ENCODE measurements at regions not wholly inside any gene's neighbourhood (a gene's known extent, or its start where the extent isn't known, plus 50 kb on each side); places are given as distances from the start of the nearest gene placed in this dataset.

DNA sequence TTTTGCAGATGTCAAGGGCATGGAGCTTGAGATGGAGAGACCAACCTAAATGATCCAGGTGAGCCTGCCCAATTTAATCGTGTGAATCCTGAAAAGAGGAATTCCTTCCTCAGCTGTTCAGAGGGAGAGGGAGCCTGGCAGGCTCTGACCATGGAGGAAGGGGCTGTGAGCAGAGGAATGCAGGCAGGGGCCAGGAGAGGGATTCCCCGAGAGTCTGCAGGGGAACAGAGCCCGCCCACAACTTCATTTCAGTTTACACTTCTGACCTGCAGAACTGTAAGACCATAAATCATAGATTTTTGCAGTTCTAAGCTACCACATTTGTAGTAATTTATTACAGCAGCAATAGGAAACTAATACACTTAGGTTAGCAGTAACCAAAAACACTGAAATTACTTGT is 164.1 kb downstream of the TBXT start:
- Histone ChIP-seq H3K9me3 (ENCODE audit: control insufficient read depth in 2 of 3, low read length in 3 of 3) (no peaks in the 10 kb centered on the region), H3K4me3 (ENCODE audit: low read length) (no peak overlapping the region), H3K27ac (ENCODE audit: low read depth, low read length) (no peak overlapping the region), H3K4me1 (ENCODE audit: control insufficient read depth in 2 of 2, insufficient read depth in 2 of 2, low read length in 2 of 2) (no peaks in the 10 kb centered on the region), H3K27me3 (ENCODE audit: control insufficient read depth in 2 of 2, insufficient read depth in 2 of 2, low read length in 2 of 2) (no peaks in the 10 kb centered on the region), H3K36me3 (ENCODE audit: control insufficient read depth in 2 of 3, insufficient read depth in 3 of 3, low read length in 3 of 3) (no peaks in the 10 kb centered on the region)
- ChIA-PET POLR2A (no interaction called here), CTCF (no interaction called here)
- H3K9me3 Mint-ChIP-seq: peaks cover 0 to 2% (median 0%) of the 10 kb centered on the region in 11 donors
- no peak overlapping the region for H3K4me3 Mint-ChIP-seq
- peaks cover 40 to 67% (median 53%) of the 10 kb centered on the region in 5 donors for H3K27me3 Mint-ChIP-seq
- H3K36me3 Mint-ChIP-seq: peaks cover 0 to 9% (median 0%) of the 10 kb centered on the region in 5 donors
- H3K4me1 Mint-ChIP-seq: peaks cover 0 to 12% (median 4%) of the 10 kb centered on the region in 7 donors
- intact Hi-C loops (cut with micrococcal nuclease): no loop called here
- DNase-seq (no peak), ATAC-seq (no peak)
- H3K27ac Mint-ChIP-seq: no peak overlapping the region

- intact Hi-C loops (cut with micrococcal nuclease): no loop called here
- CTCF ChIA-PET: no interaction called here
- H3K27me3 Mint-ChIP-seq: peaks cover 21 to 50% (median 43%) of the 10 kb centered on the region in 5 donors
- H3K27ac ChIP-seq (ENCODE audit: low read depth, low read length): no peak overlapping the region
- ATAC-seq (no peak), DNase-seq (no peak)
- H3K4me1 ChIP-seq (ENCODE audit: control insufficient read depth in 2 of 2, insufficient read depth in 2 of 2, low read length in 2 of 2): no peaks in the 10 kb centered on the region
- H3K27me3 ChIP-seq (ENCODE audit: control insufficient read depth in 2 of 2, insufficient read depth in 2 of 2, low read length in 2 of 2): no peaks in the 10 kb centered on the region
- peaks cover 0 to 4% (median 0%) of the 10 kb centered on the region in 5 donors for H3K36me3 Mint-ChIP-seq
- POLR2A ChIA-PET: no interaction called here
- H3K4me3 ChIP-seq (ENCODE audit: low read length): no peak overlapping the region
- peaks cover 0 to 3% (median 0%) of the 10 kb centered on the region in 7 donors for H3K4me1 Mint-ChIP-seq
- no peak overlapping the region for H3K27ac Mint-ChIP-seq
- H3K4me3 Mint-ChIP-seq: no peak overlapping the region
- H3K9me3 ChIP-seq (ENCODE audit: control insufficient read depth in 2 of 3, low read length in 3 of 3): no peaks in the 10 kb centered on the region
- no peaks in the 10 kb centered on the region for H3K36me3 ChIP-seq (ENCODE audit: control insufficient read depth in 2 of 3, insufficient read depth in 3 of 3, low read length in 3 of 3)
- peaks cover 0 to 4% (median 0%) of the 10 kb centered on the region in 11 donors for H3K9me3 Mint-ChIP-seq
Measured at GRCh38 chr6:166001359-166001758, 166.3 kb downstream of the TBXT start.

DNA sequence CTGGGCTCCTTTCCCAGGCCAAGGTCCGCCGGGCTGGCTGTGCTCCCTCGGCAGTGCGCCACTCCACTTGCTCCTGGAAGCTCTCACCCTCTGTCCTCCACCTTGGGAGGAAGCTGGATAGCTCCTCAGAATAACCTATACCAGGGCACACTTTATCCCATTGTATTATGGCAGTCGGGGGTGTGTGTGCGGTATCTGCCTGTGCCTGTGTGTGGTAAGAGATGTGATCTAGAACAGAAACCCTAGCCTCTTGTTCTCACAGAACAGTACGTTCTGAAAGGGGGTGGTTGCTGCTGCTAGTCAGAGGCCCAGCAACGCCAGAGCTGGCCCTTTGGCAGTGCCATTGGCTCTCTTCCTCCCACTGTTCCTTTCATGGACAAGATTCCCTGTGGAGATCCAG is 168.4 kb downstream of the TBXT start:
- no peak overlapping the region for H3K27ac Mint-ChIP-seq
- CTCF ChIA-PET: no interaction called here

GRCh38 chr6:165998072-165998471 is 169.6 kb downstream of the TBXT start:
- no peaks in the 10 kb centered on the region for H3K36me3 ChIP-seq (ENCODE audit: control insufficient read depth in 2 of 3, insufficient read depth in 3 of 3, low read length in 3 of 3)
- no peak overlapping the region for H3K27ac Mint-ChIP-seq
- DNase-seq (no peak), ATAC-seq (no peak)
- H3K4me3 ChIP-seq (ENCODE audit: low read length): no peak overlapping the region
- peaks cover 0 to 2% (median 0%) of the 10 kb centered on the region in 11 donors for H3K9me3 Mint-ChIP-seq
- no peaks in the 10 kb centered on the region for H3K4me1 ChIP-seq (ENCODE audit: control insufficient read depth in 2 of 2, insufficient read depth in 2 of 2, low read length in 2 of 2)
- no peaks in the 10 kb centered on the region for H3K27me3 ChIP-seq (ENCODE audit: control insufficient read depth in 2 of 2, insufficient read depth in 2 of 2, low read length in 2 of 2)
- H3K27ac ChIP-seq (ENCODE audit: low read depth, low read length): no peak overlapping the region
- peaks cover 0 to 2% (median 0%) of the 10 kb centered on the region in 7 donors for H3K4me1 Mint-ChIP-seq
- ChIA-PET POLR2A (no interaction called here), CTCF (no interaction called here)
- intact Hi-C loops (cut with micrococcal nuclease): no loop called here
- peaks cover 0 to 29% (median 16%) of the 10 kb centered on the region in 5 donors for H3K27me3 Mint-ChIP-seq
- no peaks in the 10 kb centered on the region for H3K9me3 ChIP-seq (ENCODE audit: control insufficient read depth in 2 of 3, low read length in 3 of 3)
- peaks cover 0 to 4% (median 0%) of the 10 kb centered on the region in 5 donors for H3K36me3 Mint-ChIP-seq
- H3K4me3 Mint-ChIP-seq: no peak overlapping the region

More for the DNA sequence above, 168.4 kb downstream of the TBXT start:
- intact Hi-C loops (cut with micrococcal nuclease): no loop called here
- Histone ChIP-seq H3K27ac (ENCODE audit: low read depth, low read length) (no peak overlapping the region), H3K4me3 (ENCODE audit: low read length) (no peak overlapping the region), H3K27me3 (ENCODE audit: control insufficient read depth in 2 of 2, insufficient read depth in 2 of 2, low read length in 2 of 2) (no peaks in the 10 kb centered on the region), H3K4me1 (ENCODE audit: control insufficient read depth in 2 of 2, insufficient read depth in 2 of 2, low read length in 2 of 2) (no peaks in the 10 kb centered on the region), H3K36me3 (ENCODE audit: control insufficient read depth in 2 of 3, insufficient read depth in 3 of 3, low read length in 3 of 3) (no peaks in the 10 kb centered on the region), H3K9me3 (ENCODE audit: control insufficient read depth in 2 of 3, low read length in 3 of 3) (no peaks in the 10 kb centered on the region)
- Mint-ChIP-seq H3K9me3 (peaks cover 0 to 4% (median 0%) of the 10 kb centered on the region in 11 donors), H3K4me3 (no peak overlapping the region), H3K27me3 (peaks cover 6 to 38% (median 28%) of the 10 kb centered on the region in 5 donors), H3K36me3 (peaks cover 0 to 4% (median 0%) of the 10 kb centered on the region in 5 donors), H3K4me1 (peaks cover 0 to 2% (median 0%) of the 10 kb centered on the region in 7 donors)
- POLR2A ChIA-PET: no interaction called here
- ATAC-seq (no peak), DNase-seq (no peak)

DNA sequence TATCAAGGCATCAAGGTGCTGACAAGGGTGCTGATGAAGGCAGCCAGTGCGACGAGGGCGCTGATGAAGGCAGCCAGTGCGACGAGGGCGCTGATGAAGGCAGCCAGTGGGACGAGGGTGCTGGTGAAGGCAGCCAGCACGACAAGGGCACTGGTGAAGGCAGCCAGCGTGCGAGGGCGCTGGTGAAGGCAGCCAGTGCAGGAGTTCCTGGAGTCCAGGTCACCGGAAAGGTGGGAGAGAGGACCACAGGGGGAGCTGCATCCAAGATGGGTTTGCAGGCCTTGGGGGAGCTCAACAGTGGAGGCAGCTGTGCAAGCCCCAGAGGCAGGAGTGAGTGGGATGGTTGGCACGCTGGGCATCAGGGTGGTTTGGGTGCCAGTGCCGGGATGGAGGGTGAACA is 176.3 kb downstream of the TBXT start:
- H3K27me3 ChIP-seq (ENCODE audit: control insufficient read depth in 2 of 2, insufficient read depth in 2 of 2, low read length in 2 of 2): no peaks in the 10 kb centered on the region
- peaks cover 35 to 45% (median 37%) of the 10 kb centered on the region in 5 donors for H3K27me3 Mint-ChIP-seq
- no peak overlapping the region for H3K4me3 Mint-ChIP-seq
- intact Hi-C loops (cut with micrococcal nuclease): no loop called here
- H3K4me1 Mint-ChIP-seq: peaks cover 6 to 19% (median 16%) of the 10 kb centered on the region in 7 donors
- no peaks in the 10 kb centered on the region for H3K4me1 ChIP-seq (ENCODE audit: control insufficient read depth in 2 of 2, insufficient read depth in 2 of 2, low read length in 2 of 2)
- no peaks in the 10 kb centered on the region for H3K9me3 Mint-ChIP-seq
- H3K36me3 Mint-ChIP-seq: peaks cover 0 to 3% (median 0%) of the 10 kb centered on the region in 5 donors
- H3K9me3 ChIP-seq (ENCODE audit: control insufficient read depth in 2 of 3, low read length in 3 of 3): no peaks in the 10 kb centered on the region
- ChIA-PET POLR2A (interaction anchor here (0.9 kb wide), 1 partner anchor 94 kb away, joined by 5 read pairs; no protein-coding TSS in a partner anchor), CTCF (no interaction called here)
- H3K4me3 ChIP-seq (ENCODE audit: low read length): no peak overlapping the region
- no peak overlapping the region for H3K27ac Mint-ChIP-seq
- DNase-seq (no peak), ATAC-seq (no peak)
- H3K27ac ChIP-seq (ENCODE audit: low read depth, low read length): no peak overlapping the region
- H3K36me3 ChIP-seq (ENCODE audit: control insufficient read depth in 2 of 3, insufficient read depth in 3 of 3, low read length in 3 of 3): no peaks in the 10 kb centered on the region

- DNase-seq (no peak), ATAC-seq (no peak)
- Histone ChIP-seq H3K27me3 (ENCODE audit: control insufficient read depth in 2 of 2, insufficient read depth in 2 of 2, low read length in 2 of 2) (no peaks in the 10 kb centered on the region), H3K36me3 (ENCODE audit: control insufficient read depth in 2 of 3, insufficient read depth in 3 of 3, low read length in 3 of 3) (no peaks in the 10 kb centered on the region), H3K9me3 (ENCODE audit: control insufficient read depth in 2 of 3, low read length in 3 of 3) (no peaks in the 10 kb centered on the region), H3K27ac (ENCODE audit: low read depth, low read length) (no peak overlapping the region), H3K4me1 (ENCODE audit: control insufficient read depth in 2 of 2, insufficient read depth in 2 of 2, low read length in 2 of 2) (no peaks in the 10 kb centered on the region), H3K4me3 (ENCODE audit: low read length) (no peak overlapping the region)
- ChIA-PET CTCF (no interaction called here), POLR2A (no interaction called here)
- peaks cover 6 to 19% (median 16%) of the 10 kb centered on the region in 7 donors for H3K4me1 Mint-ChIP-seq
- no peak overlapping the region for H3K4me3 Mint-ChIP-seq
- intact Hi-C loops (cut with micrococcal nuclease): no loop called here
- H3K27me3 Mint-ChIP-seq: peaks cover 40 to 52% (median 47%) of the 10 kb centered on the region in 5 donors
- no peaks in the 10 kb centered on the region for H3K9me3 Mint-ChIP-seq
- H3K36me3 Mint-ChIP-seq: peaks cover 0 to 3% (median 0%) of the 10 kb centered on the region in 5 donors
- H3K27ac Mint-ChIP-seq: no peak overlapping the region
Measured at GRCh38 chr6:165990216-165990615, 177.4 kb downstream of the TBXT start.

DNA sequence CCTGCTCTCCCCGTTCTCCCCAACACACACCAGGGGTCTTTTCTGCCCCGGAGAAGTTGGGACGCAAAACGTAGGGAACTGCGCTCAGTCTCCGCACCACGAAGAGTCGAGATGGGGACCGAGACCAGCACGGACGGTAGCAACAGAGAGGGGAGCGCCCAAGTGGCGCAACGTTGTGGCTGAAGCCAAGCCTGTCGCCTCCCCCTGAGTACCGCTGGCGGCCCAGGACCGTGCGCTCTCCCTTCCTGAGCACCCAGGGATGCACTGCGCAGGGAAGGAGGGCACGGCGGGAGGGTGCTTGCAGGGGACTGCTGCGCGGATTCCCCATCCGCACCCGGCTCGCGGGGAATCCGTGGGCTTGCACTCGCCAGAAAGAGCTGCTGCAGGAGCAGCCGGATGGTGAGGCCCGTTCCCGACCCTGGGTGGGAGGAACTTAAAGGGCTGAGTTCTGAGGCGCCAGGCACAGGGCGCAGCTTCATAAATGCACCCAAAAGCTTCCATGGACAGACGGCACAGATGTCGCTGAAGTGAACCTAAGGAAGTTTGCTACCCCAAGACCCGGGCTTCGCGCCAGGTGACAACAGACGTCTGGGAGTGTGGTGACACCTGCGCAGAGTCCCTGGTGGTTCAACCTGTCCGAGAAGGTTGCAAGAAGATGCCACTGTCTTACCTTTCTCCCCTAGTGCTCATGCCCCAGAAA is 178.7 kb downstream of the TBXT start:
- no peak for ATAC-seq
- Histone ChIP-seq H3K9me3 (ENCODE audit: control insufficient read depth in 2 of 3, low read length in 3 of 3) (no peaks in the 10 kb centered on the region), H3K27ac (ENCODE audit: low read depth, low read length) (no peak overlapping the region), H3K4me1 (ENCODE audit: control insufficient read depth in 2 of 2, insufficient read depth in 2 of 2, low read length in 2 of 2) (no peaks in the 10 kb centered on the region), H3K4me3 (ENCODE audit: low read length) (no peak overlapping the region), H3K36me3 (ENCODE audit: control insufficient read depth in 2 of 3, insufficient read depth in 3 of 3, low read length in 3 of 3) (no peaks in the 10 kb centered on the region), H3K27me3 (ENCODE audit: control insufficient read depth in 2 of 2, insufficient read depth in 2 of 2, low read length in 2 of 2) (no peaks in the 10 kb centered on the region)
- no peak for DNase-seq
- H3K4me3 Mint-ChIP-seq: peak overlapping the region in 1 of 10 donors; percentile 4
- H3K27ac Mint-ChIP-seq: no peak overlapping the region
- H3K27me3 Mint-ChIP-seq: peaks cover 44 to 58% (median 50%) of the 10 kb centered on the region in 5 donors
- ChIA-PET CTCF (no interaction called here), POLR2A (no interaction called here)
- intact Hi-C loops (cut with micrococcal nuclease): no loop called here
- H3K4me1 Mint-ChIP-seq: peaks cover 6 to 19% (median 16%) of the 10 kb centered on the region in 7 donors
- peaks cover 0 to 3% (median 0%) of the 10 kb centered on the region in 5 donors for H3K36me3 Mint-ChIP-seq
- no peaks in the 10 kb centered on the region for H3K9me3 Mint-ChIP-seq

Measured in naive thymus-derived CD4-positive, alpha-beta T cell (primary cell).